HL-60 (cell line): ENCODE measurements at regions not wholly inside any gene's neighbourhood (a gene's known extent, or its start where the extent isn't known, plus 50 kb on each side); places are given as distances from the start of the nearest gene placed in this dataset.

Experiments used
- DNase-seq, 2 experiments: peaks; one replicate each; pipeline ENCODE4 v3.0.0-alpha.2; 2010 to 2020; ENCODE audit warnings: low read depth in 1 of 2, low spot score in 1 of 2
- H3K27ac ChIP-seq: fragments of 250-450 bp; sonication (Bioruptor Pico); replicated peaks from 2 replicates; pipeline ENCODE4 v1.5.1; 2020; ENCODE audit warnings: mild to moderate bottlenecking, moderate library complexity
- H3K27me3 ChIP-seq: fragments of 250-450 bp; sonication (Bioruptor Pico); 2 replicates; pipeline ENCODE4 v1.5.1; 2021; ENCODE audit warnings: mild to moderate bottlenecking, moderate library complexity; ENCODE audit not compliant: insufficient read depth, poor library complexity, severe bottlenecking
- H3K4me3 ChIP-seq: replicated peaks from 2 replicates; pipeline ENCODE4 v1.5.1; 2011; ENCODE audit warnings: mild to moderate bottlenecking, control low read depth, low read length; ENCODE audit not compliant: insufficient read depth
- CTCF ChIP-seq: IDR thresholded peaks from one replicate; pipeline ENCODE4 v1.5.1; 2011; ENCODE audit warnings: low read length, control low read depth, inconsistent platforms; ENCODE audit not compliant: insufficient read depth
- GABPA ChIP-seq: IDR thresholded peaks from 2 replicates; pipeline ENCODE4 v1.6.1; 2012; ENCODE audit warnings: low read depth
- POLR2AphosphoS5 ChIP-seq: IDR thresholded peaks from 2 replicates; pipeline ENCODE4 v1.6.1; 2012; ENCODE audit warnings: low read depth
- REST ChIP-seq: IDR thresholded peaks from 2 replicates; pipeline ENCODE4 v1.6.1; 2012; ENCODE audit warnings: low read depth; ENCODE audit not compliant: insufficient replicate concordance
- SPI1 ChIP-seq: IDR thresholded peaks from 2 replicates; pipeline ENCODE4 v1.6.1; 2012; ENCODE audit warnings: low read depth, mild to moderate bottlenecking, borderline replicate concordance

GRCh38 chr13:39815345-39816111 lies 160.1 kb downstream of the COG6 start:
- TF ChIP-seq CTCF (no peak), GABPA (no peak), REST (no peak), SPI1 (no peak), POLR2AphosphoS5 (no peak)
- Histone ChIP-seq H3K4me3 (no peak overlapping the region), H3K27me3 (no peaks in the 10 kb centered on the region), H3K27ac (no peak overlapping the region)
- DNase-seq: no peak

- Histone ChIP-seq H3K27ac (no peak overlapping the region), H3K27me3 (no peaks in the 10 kb centered on the region), H3K4me3 (no peak overlapping the region)
- TF ChIP-seq REST (no peak), SPI1 (no peak), CTCF (no peak), GABPA (no peak), POLR2AphosphoS5 (no peak)
- no peak for DNase-seq
These were observed 161.5 kb downstream of the COG6 start for GRCh38 chr13:39816936-39817335.

GRCh38 chr13:39818953-39819352 lies 163.5 kb downstream of the COG6 start:
- DNase-seq: no peak
- H3K27me3 ChIP-seq: no peaks in the 10 kb centered on the region
- H3K27ac ChIP-seq: no peak overlapping the region
- TF ChIP-seq POLR2AphosphoS5 (no peak), SPI1 (no peak), CTCF (no peak), REST (no peak), GABPA (no peak)
- no peak overlapping the region for H3K4me3 ChIP-seq
